ENCODE measurements at regions not wholly inside any gene's neighbourhood (a gene's known extent, or its start where the extent isn't known, plus 50 kb on each side); places are given as distances from the start of the nearest gene placed in this dataset.

- Mint-ChIP-seq H3K36me3 (no peaks in the 10 kb centered on the region), H3K4me3 (no peak overlapping the region), H3K27me3 (peaks cover 10% of the 10 kb centered on the region), H3K4me1 (ENCODE audit: unreplicated experiment) (peaks cover 3% of the 10 kb centered on the region), H3K9me3 (no peaks in the 10 kb centered on the region), H3K27ac (no peak overlapping the region)
- DNase-seq (ENCODE audit: extremely low spot score, unreplicated experiment) = no peak
- no peak for TF ChIP-seq CTCF (conservative IDR thresholded peaks at IDR 0.05)
Measured at GRCh38 chr1:200479816-200480215, 70.0 kb upstream of the ZNF281 start.

- no peaks in the 10 kb centered on the region for H3K36me3 Mint-ChIP-seq
- H3K9me3 Mint-ChIP-seq = no peaks in the 10 kb centered on the region
- no peak for DNase-seq (ENCODE audit: extremely low spot score, unreplicated experiment)
- peaks cover 5% of the 10 kb centered on the region for H3K4me1 Mint-ChIP-seq (ENCODE audit: unreplicated experiment)
- H3K27ac Mint-ChIP-seq = no peak overlapping the region
- H3K27me3 Mint-ChIP-seq = peaks cover 10% of the 10 kb centered on the region
- H3K4me3 Mint-ChIP-seq = no peak overlapping the region
- TF ChIP-seq CTCF (conservative IDR thresholded peaks at IDR 0.05) = no peak
Measured at GRCh38 chr1:200478945-200479558, 69.2 kb upstream of the ZNF281 start.

- Mint-ChIP-seq H3K27me3 (peaks cover 6% of the 10 kb centered on the region), H3K9me3 (no peaks in the 10 kb centered on the region), H3K27ac (no peak overlapping the region), H3K4me1 (ENCODE audit: unreplicated experiment) (peaks cover 8% of the 10 kb centered on the region), H3K36me3 (no peaks in the 10 kb centered on the region), H3K4me3 (no peak overlapping the region)
- DNase-seq (ENCODE audit: extremely low spot score, unreplicated experiment) = no peak
- TF ChIP-seq CTCF (conservative IDR thresholded peaks at IDR 0.05) = no peak
Measured at GRCh38 chr1:200478239-200478623, 68.4 kb upstream of the ZNF281 start.

GRCh38 chr1:200474633-200475032 lies 64.8 kb upstream of the ZNF281 start:
- H3K9me3 Mint-ChIP-seq = no peaks in the 10 kb centered on the region
- no peak for TF ChIP-seq CTCF (conservative IDR thresholded peaks at IDR 0.05)
- peaks cover 8% of the 10 kb centered on the region for H3K4me1 Mint-ChIP-seq (ENCODE audit: unreplicated experiment)
- peaks cover 5% of the 10 kb centered on the region for H3K27me3 Mint-ChIP-seq
- no peaks in the 10 kb centered on the region for H3K36me3 Mint-ChIP-seq
- DNase-seq (ENCODE audit: extremely low spot score, unreplicated experiment) = no peak
- no peak overlapping the region for H3K27ac Mint-ChIP-seq
- H3K4me3 Mint-ChIP-seq = no peak overlapping the region

- peaks cover 5% of the 10 kb centered on the region for H3K27me3 Mint-ChIP-seq
- DNase-seq (ENCODE audit: extremely low spot score, unreplicated experiment) = no peak
- H3K9me3 Mint-ChIP-seq = no peaks in the 10 kb centered on the region
- no peak for TF ChIP-seq CTCF (conservative IDR thresholded peaks at IDR 0.05)
- peaks cover 8% of the 10 kb centered on the region for H3K4me1 Mint-ChIP-seq (ENCODE audit: unreplicated experiment)
- H3K4me3 Mint-ChIP-seq = no peak overlapping the region
- no peaks in the 10 kb centered on the region for H3K36me3 Mint-ChIP-seq
- no peak overlapping the region for H3K27ac Mint-ChIP-seq
Measured at GRCh38 chr1:200473698-200474371, 64.0 kb upstream of the ZNF281 start.
